ENCODE measurements at regions not wholly inside any gene's neighbourhood (a gene's known extent, or its start where the extent isn't known, plus 50 kb on each side); places are given as distances from the start of the nearest gene placed in this dataset.

GRCh38 chr1:96522927-96523326, 198.7 kb upstream of the PTBP2 start:
- TF ChIP-seq MAX (IDR thresholded peaks at IDR 0.05; ENCODE audit: low read depth) (no peak), RXRA (IDR thresholded peaks at IDR 0.05; ENCODE audit: borderline replicate concordance, low read depth) (no peak), RCOR1 (IDR thresholded peaks at IDR 0.05; ENCODE audit: low read length) (no peak), RFX5 (IDR thresholded peaks at IDR 0.05; ENCODE audit: low read length) (no peak), REST (IDR thresholded peaks at IDR 0.05; ENCODE audit: low read depth, low read length) (no peak), MXI1 (IDR thresholded peaks at IDR 0.05; ENCODE audit: low read depth, low read length) (no peak), NFIC (IDR thresholded peaks at IDR 0.05; ENCODE audit: borderline replicate concordance) (no peak), GATA2 (CRISPR knock-in tag; IDR thresholded peaks at IDR 0.05) (no peak), FOSL2 (IDR thresholded peaks at IDR 0.05; ENCODE audit: borderline replicate concordance, low read depth) (no peak), CHD2 (IDR thresholded peaks at IDR 0.05; ENCODE audit: low read length, partially characterized antibody) (no peak), ELF1 (IDR thresholded peaks at IDR 0.05) (no peak), ZBTB33 (IDR thresholded peaks at IDR 0.05; ENCODE audit: borderline replicate concordance, low read depth) (no peak), SIN3A (IDR thresholded peaks at IDR 0.05; ENCODE audit: borderline replicate concordance, low read depth, low read length) (no peak), TCF12 (IDR thresholded peaks at IDR 0.05) (no peak), JUND (IDR thresholded peaks at IDR 0.05) (no peak), YY1 (IDR thresholded peaks at IDR 0.05; ENCODE audit: low read depth) (no peak), IRF3 (IDR thresholded peaks at IDR 0.05; ENCODE audit: low read depth, low read length) (no peak), PBX3 (IDR thresholded peaks at IDR 0.05) (no peak)
- no peak for DNase-seq
- H4K20me1 ChIP-seq (ENCODE audit: insufficient read depth), result no peaks in the 10 kb centered on the region
- no peak overlapping the region for H3K4me2 ChIP-seq
- no peaks in the 10 kb centered on the region for H3F3A ChIP-seq (replicated peaks; ENCODE audit: insufficient read depth)
- H3K4me1 ChIP-seq (ENCODE audit: control insufficient read depth in 1 of 2, insufficient read depth in 2 of 2, low read depth in 1 of 2, low read length in 1 of 2), result no peaks in the 10 kb centered on the region
- 100% methylated on average over 1 of the region's 1 CpG for WGBS (ENCODE audit: low lambda C conversion rate)
- H3K9me2 ChIP-seq, result no peaks in the 10 kb centered on the region
- CTCF ChIA-PET, result no interaction called here
- POLR2A ChIA-PET, result no interaction called here
- no peaks in the 10 kb centered on the region for H3K79me2 ChIP-seq (ENCODE audit: insufficient read depth)
- no peaks in the 10 kb centered on the region for H3K27me3 ChIP-seq (ENCODE audit: insufficient read depth)
- no peaks in the 10 kb centered on the region for H3K36me3 ChIP-seq (replicated peaks in 1 of 2; ENCODE audit: control insufficient read depth in 1 of 2, insufficient read depth in 2 of 2, low read length in 1 of 2)
- 0 out of 2 replicates have a peak, but pooled peaks cover 4% of the 10 kb centered on the region for H3K9me3 ChIP-seq
- H3K4me3 ChIP-seq (ENCODE audit: low read depth in 2 of 2, low read length in 1 of 2), result no peak overlapping the region
- H3K9ac ChIP-seq, result no peak overlapping the region
- no peak overlapping the region for H3K27ac ChIP-seq (ENCODE audit: low read depth in 2 of 2, low read length in 1 of 2)
- no peak overlapping the region for H2AFZ ChIP-seq (ENCODE audit: low read depth)

All from SK-N-SH (cell line).